ENCODE measurements at regions not wholly inside any gene's neighbourhood (a gene's known extent, or its start where the extent isn't known, plus 50 kb on each side); places are given as distances from the start of the nearest gene placed in this dataset.

DNA sequence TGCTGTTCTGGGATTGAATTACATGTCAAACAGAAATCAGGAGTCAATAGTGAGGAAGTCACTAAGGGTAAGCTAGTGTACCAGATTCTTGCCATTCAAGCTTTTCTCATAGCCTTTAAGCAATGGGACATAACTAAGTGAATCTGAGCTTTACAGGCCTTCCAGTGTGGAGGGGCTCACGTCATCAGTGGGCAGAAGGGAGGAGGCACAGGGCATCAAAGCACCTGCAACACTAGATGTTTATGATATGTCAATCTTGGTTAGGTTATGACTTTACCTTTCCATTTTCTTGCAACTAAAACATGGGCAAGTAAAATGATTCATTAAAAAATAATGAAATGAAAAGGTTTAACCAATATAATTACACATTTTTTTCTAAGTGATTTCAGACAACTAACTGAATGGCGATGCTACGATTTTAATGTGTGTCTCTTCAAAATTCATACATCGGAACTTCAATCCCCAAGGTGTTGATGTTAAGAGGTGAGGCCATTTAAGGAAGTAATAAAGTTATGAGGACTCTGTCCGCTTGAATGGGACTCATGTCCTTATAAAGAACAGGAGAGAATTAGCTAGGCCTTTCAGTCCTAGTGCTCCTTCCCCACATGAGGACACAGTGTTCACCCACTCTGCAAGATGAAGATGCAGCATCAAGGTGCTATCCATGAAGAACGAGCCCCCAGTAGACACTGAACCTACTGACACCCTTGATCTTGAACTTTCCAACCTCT lies 1169.2 kb upstream of the NXPH2 start:
- Mint-ChIP-seq H3K27me3 (ENCODE audit: unreplicated experiment) (no peaks in the 10 kb centered on the region), H3K4me1 (ENCODE audit: unreplicated experiment) (no peaks in the 10 kb centered on the region), H3K27ac (ENCODE audit: unreplicated experiment) (no peak overlapping the region), H3K36me3 (ENCODE audit: unreplicated experiment) (no peaks in the 10 kb centered on the region), H3K9me3 (ENCODE audit: unreplicated experiment) (no peaks in the 10 kb centered on the region), H3K4me3 (ENCODE audit: unreplicated experiment) (no peak overlapping the region)
- no peak for DNase-seq (ENCODE audit: extremely low spot score, unreplicated experiment)
- TF ChIP-seq, protein P1, sequence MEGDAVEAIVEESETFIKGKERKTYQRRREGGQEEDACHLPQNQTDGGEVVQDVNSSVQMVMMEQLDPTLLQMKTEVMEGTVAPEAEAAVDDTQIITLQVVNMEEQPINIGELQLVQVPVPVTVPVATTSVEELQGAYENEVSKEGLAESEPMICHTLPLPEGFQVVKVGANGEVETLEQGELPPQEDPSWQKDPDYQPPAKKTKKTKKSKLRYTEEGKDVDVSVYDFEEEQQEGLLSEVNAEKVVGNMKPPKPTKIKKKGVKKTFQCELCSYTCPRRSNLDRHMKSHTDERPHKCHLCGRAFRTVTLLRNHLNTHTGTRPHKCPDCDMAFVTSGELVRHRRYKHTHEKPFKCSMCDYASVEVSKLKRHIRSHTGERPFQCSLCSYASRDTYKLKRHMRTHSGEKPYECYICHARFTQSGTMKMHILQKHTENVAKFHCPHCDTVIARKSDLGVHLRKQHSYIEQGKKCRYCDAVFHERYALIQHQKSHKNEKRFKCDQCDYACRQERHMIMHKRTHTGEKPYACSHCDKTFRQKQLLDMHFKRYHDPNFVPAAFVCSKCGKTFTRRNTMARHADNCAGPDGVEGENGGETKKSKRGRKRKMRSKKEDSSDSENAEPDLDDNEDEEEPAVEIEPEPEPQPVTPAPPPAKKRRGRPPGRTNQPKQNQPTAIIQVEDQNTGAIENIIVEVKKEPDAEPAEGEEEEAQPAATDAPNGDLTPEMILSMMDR (IDR thresholded peaks at IDR 0.05), result no peak

GRCh38 chr2:139946690-139947089 lies 1166.5 kb upstream of the NXPH2 start:
- no peaks in the 10 kb centered on the region for H3K9me3 Mint-ChIP-seq (ENCODE audit: unreplicated experiment)
- no peak overlapping the region for H3K27ac Mint-ChIP-seq (ENCODE audit: unreplicated experiment)
- no peak for DNase-seq (ENCODE audit: extremely low spot score, unreplicated experiment)
- no peaks in the 10 kb centered on the region for H3K27me3 Mint-ChIP-seq (ENCODE audit: unreplicated experiment)
- no peaks in the 10 kb centered on the region for H3K4me1 Mint-ChIP-seq (ENCODE audit: unreplicated experiment)
- H3K36me3 Mint-ChIP-seq (ENCODE audit: unreplicated experiment), result no peaks in the 10 kb centered on the region
- TF ChIP-seq, protein P1 (IDR thresholded peaks at IDR 0.05), result no peak
- no peak overlapping the region for H3K4me3 Mint-ChIP-seq (ENCODE audit: unreplicated experiment)

GRCh38 chr2:139940686-139941085 lies 1160.5 kb upstream of the NXPH2 start:
- Mint-ChIP-seq H3K36me3 (ENCODE audit: unreplicated experiment) (no peaks in the 10 kb centered on the region), H3K27ac (ENCODE audit: unreplicated experiment) (no peak overlapping the region), H3K4me1 (ENCODE audit: unreplicated experiment) (peaks cover 3% of the 10 kb centered on the region), H3K9me3 (ENCODE audit: unreplicated experiment) (peaks cover 17% of the 10 kb centered on the region), H3K4me3 (ENCODE audit: unreplicated experiment) (no peak overlapping the region), H3K27me3 (ENCODE audit: unreplicated experiment) (no peaks in the 10 kb centered on the region)
- TF ChIP-seq, protein P1 (IDR thresholded peaks at IDR 0.05), result no peak
- DNase-seq (ENCODE audit: extremely low spot score, unreplicated experiment), result no peak

DNA sequence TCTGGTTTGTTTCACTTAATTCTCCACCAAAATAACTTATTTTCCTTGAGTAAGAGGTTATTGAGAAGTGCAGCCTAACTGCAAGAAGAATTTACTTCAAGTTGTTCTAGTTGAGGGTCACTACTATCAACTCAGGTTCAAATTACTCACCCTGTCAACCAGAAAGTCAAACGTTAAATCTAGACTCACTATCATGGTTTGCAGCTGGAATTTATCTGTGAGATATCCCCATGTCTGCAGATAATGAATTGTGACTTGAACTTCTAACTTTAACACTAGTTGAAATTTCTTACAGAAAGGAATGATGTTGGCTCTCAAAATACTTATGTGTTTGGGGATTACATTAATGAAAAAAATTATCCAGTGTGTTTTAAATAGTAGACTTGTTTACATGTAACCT lies 1145.7 kb upstream of the NXPH2 start:
- TF ChIP-seq, protein P1 (IDR thresholded peaks at IDR 0.05), result no peak
- H3K4me3 Mint-ChIP-seq (ENCODE audit: unreplicated experiment), result no peak overlapping the region
- H3K27me3 Mint-ChIP-seq (ENCODE audit: unreplicated experiment), result peaks cover 2% of the 10 kb centered on the region
- H3K27ac Mint-ChIP-seq (ENCODE audit: unreplicated experiment), result no peak overlapping the region
- no peaks in the 10 kb centered on the region for H3K4me1 Mint-ChIP-seq (ENCODE audit: unreplicated experiment)
- H3K36me3 Mint-ChIP-seq (ENCODE audit: unreplicated experiment), result no peaks in the 10 kb centered on the region
- no peaks in the 10 kb centered on the region for H3K9me3 Mint-ChIP-seq (ENCODE audit: unreplicated experiment)
- DNase-seq (ENCODE audit: extremely low spot score, unreplicated experiment), result no peak

DNA sequence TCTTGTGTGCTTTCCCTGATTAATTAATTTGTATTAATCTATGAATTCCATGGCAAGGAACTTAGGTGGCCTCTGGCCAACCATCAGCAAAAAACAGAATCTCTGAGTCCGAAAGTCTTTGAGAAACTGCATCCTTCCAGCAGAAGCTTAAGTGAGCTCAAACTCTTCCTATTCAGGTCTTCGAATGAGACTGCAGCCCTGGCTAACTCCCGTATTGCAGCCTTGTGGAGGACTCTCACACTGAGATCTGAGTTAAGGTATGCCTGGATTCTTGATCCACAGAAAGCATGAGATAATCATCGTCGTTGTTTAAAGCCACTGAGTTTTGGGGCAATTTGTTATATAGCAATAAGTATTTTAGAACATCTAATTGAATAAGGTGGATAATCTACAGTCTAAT lies 1143.9 kb upstream of the NXPH2 start:
- Mint-ChIP-seq H3K4me1 (ENCODE audit: unreplicated experiment) (no peaks in the 10 kb centered on the region), H3K9me3 (ENCODE audit: unreplicated experiment) (no peaks in the 10 kb centered on the region), H3K27me3 (ENCODE audit: unreplicated experiment) (peaks cover 2% of the 10 kb centered on the region), H3K36me3 (ENCODE audit: unreplicated experiment) (no peaks in the 10 kb centered on the region), H3K4me3 (ENCODE audit: unreplicated experiment) (no peak overlapping the region), H3K27ac (ENCODE audit: unreplicated experiment) (no peak overlapping the region)
- DNase-seq (ENCODE audit: extremely low spot score, unreplicated experiment), result no peak
- TF ChIP-seq, protein P1 (IDR thresholded peaks at IDR 0.05), result no peak
